H1 (cell line): ENCODE measurements at regions not wholly inside any gene's neighbourhood (a gene's known extent, or its start where the extent isn't known, plus 50 kb on each side); places are given as distances from the start of the nearest gene placed in this dataset.

ENCODE experiments used
- CHD2 ChIP-seq: IDR thresholded peaks from 2 replicates; pipeline ENCODE4 v1.6.1; 2012; ENCODE audit warnings: low read length, improper control_type of control experiment
- CREB1 ChIP-seq: IDR thresholded peaks from 2 replicates; pipeline ENCODE4 v1.6.1; 2012; ENCODE audit warnings: inconsistent platforms
- CTCF ChIP-seq, 3 experiments: IDR thresholded peaks; 1 replicate in 2 of 3; 2 replicates in 1 of 3; pipeline versions ENCODE4 v1.5.1 to v1.6.1; 2011; ENCODE audit warnings: low read length in 3 of 3, mild to moderate bottlenecking in 3 of 3, inconsistent platforms in 2 of 3, low read depth in 1 of 3, moderate library complexity in 1 of 3; ENCODE audit not compliant: insufficient read depth in 1 of 3; ENCODE audit errors: control extremely low read depth in 1 of 3
- EP300 ChIP-seq, 2 experiments: IDR thresholded peaks; 1 replicate in 1 of 2; 2 replicates in 1 of 2; pipeline ENCODE4 v1.6.1; 2011 to 2012; ENCODE audit warnings: low read depth in 2 of 2, low read length in 2 of 2, mild to moderate bottlenecking in 2 of 2, borderline replicate concordance in 1 of 2, inconsistent platforms in 1 of 2, moderate library complexity in 1 of 2
- EZH2 ChIP-seq: fragments of 200-600 bp; sonication (generic); IDR thresholded peaks from 2 replicates; pipeline ENCODE4 v1.7.1; 2012; ENCODE audit warnings: low read depth, mild to moderate bottlenecking, moderate library complexity, low read length, inconsistent platforms; ENCODE audit not compliant: severe bottlenecking
- GABPA ChIP-seq: IDR thresholded peaks from 2 replicates; pipeline ENCODE4 v1.6.1; 2011; ENCODE audit warnings: mild to moderate bottlenecking, low read length, moderate library complexity, borderline replicate concordance; ENCODE audit not compliant: insufficient read depth
- JUND ChIP-seq: IDR thresholded peaks from 2 replicates; pipeline ENCODE4 v1.6.1; 2011; ENCODE audit warnings: mild to moderate bottlenecking, improper control_type of control experiment, low read length
- POLR2A ChIP-seq, 2 experiments: IDR thresholded peaks; 1 replicate in 1 of 2; 2 replicates in 1 of 2; pipeline ENCODE4 v1.6.1; 2011; ENCODE audit warnings: low read depth in 2 of 2, low read length in 2 of 2, mild to moderate bottlenecking in 2 of 2; ENCODE audit errors: control extremely low read depth in 1 of 2
- TCF12 ChIP-seq: IDR thresholded peaks from 2 replicates; pipeline ENCODE4 v1.6.1; 2011; ENCODE audit warnings: low read depth, mild to moderate bottlenecking, low read length
- USF2 ChIP-seq: IDR thresholded peaks from 2 replicates; pipeline ENCODE4 v1.6.1; 2011; ENCODE audit warnings: low read length, improper control_type of control experiment

- TF ChIP-seq EZH2 (no peak), EP300 (IDR thresholded peaks at IDR 0.05; ENCODE audit: borderline replicate concordance in 1 of 2, low read depth in 2 of 2, low read length in 2 of 2) (no peak), USF2 (no peak), CREB1 (no peak), TCF12 (no peak), CHD2 (no peak), CTCF (IDR thresholded peaks at IDR 0.05; ENCODE audit: control extremely low read depth in 1 of 3, insufficient read depth in 1 of 3, low read depth in 1 of 3, low read length in 3 of 3) (no peak), JUND (no peak), GABPA (no peak), POLR2A (IDR thresholded peaks at IDR 0.05; ENCODE audit: control extremely low read depth in 1 of 2, low read depth in 2 of 2, low read length in 2 of 2) (no peak)
Measured at GRCh38 chr1:208880433-208881100, 636.4 kb upstream of the PLXNA2 start.
